ENCODE measurements at regions not wholly inside any gene's neighbourhood (a gene's known extent, or its start where the extent isn't known, plus 50 kb on each side); places are given as distances from the start of the nearest gene placed in this dataset.

DNA sequence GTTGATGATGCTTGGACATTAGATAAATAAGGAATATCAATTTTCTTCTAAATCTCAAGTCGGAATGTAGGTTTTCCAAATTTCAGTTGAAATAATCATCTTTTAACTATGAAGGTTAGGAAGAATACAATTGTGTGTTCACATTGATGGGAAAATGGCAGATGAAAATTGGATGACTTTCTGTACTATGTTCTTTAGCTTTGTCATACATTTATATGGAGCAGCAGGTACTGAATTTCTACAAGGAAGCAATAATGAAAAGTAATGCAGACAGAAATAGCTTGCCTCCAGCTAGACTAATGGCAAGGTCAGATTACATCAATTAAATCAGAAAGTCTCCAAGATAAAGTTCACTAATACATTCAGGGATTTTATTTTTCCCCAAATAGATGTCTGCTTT, 1423.7 kb upstream of the PCDH20 start:
- TF ChIP-seq, protein P1, sequence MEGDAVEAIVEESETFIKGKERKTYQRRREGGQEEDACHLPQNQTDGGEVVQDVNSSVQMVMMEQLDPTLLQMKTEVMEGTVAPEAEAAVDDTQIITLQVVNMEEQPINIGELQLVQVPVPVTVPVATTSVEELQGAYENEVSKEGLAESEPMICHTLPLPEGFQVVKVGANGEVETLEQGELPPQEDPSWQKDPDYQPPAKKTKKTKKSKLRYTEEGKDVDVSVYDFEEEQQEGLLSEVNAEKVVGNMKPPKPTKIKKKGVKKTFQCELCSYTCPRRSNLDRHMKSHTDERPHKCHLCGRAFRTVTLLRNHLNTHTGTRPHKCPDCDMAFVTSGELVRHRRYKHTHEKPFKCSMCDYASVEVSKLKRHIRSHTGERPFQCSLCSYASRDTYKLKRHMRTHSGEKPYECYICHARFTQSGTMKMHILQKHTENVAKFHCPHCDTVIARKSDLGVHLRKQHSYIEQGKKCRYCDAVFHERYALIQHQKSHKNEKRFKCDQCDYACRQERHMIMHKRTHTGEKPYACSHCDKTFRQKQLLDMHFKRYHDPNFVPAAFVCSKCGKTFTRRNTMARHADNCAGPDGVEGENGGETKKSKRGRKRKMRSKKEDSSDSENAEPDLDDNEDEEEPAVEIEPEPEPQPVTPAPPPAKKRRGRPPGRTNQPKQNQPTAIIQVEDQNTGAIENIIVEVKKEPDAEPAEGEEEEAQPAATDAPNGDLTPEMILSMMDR (conservative IDR thresholded peaks at IDR 0.05), result no peak
- H3K27ac ChIP-seq, result no peak overlapping the region

DNA sequence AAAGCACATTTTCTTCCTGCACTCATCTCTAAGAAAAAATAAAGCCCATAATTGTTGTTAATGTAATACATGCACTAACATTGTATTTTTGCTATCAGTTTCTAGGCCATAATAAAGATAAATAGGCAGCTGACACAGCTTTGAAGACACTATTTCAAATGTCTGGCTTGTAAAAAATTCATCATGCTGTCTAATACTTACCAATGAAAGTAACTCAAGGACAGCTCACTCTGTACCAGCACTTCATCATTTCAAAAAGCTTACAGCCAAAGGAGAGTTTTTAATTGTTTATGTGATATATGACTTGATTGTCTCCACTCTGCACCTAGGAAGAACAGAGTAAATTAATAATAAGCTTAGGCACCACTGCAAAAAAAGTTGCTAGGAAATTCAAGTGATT, 1423.3 kb upstream of the PCDH20 start:
- TF ChIP-seq, protein P1 (conservative IDR thresholded peaks at IDR 0.05), result no peak
- no peak overlapping the region for H3K27ac ChIP-seq

DNA sequence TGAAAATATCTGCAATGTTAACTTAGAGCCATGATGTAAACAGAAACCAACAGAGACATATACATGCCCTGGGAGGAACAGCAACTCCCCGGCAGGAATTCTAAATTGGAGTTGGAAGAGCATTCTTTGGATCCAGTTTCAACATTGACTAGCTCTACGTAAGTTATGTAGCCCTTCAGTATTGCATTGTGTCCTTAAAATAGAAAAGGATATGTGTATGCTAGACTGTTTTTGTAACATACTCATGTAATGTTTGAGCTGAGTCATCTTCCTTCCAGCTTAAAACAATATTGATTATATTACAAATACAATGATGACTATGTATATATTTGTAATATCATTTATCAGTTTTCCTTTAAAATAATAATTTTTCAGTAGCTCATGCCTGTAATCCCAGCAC, 1422.2 kb upstream of the PCDH20 start:
- TF ChIP-seq, protein P1 (conservative IDR thresholded peaks at IDR 0.05), result no peak
- H3K27ac ChIP-seq, result no peak overlapping the region

DNA sequence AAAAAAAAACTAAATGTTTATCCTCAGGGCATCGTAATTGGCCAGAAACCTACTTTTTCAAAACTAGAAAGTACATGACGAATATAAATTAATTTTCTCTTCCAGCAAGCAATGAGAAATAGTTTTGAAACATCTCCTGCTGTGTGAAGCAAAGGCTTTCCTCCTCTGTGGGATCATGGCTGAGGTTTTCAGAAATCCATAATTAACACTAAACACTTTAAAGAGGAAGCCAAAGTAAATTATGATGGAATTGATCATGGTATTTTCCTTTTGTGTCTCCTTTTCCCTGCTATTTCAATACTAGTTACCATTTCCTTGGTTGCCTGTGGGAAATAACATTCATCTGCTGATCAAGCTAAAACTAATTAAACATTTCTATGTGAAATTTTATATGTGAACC, 1413.8 kb upstream of the PCDH20 start:
- TF ChIP-seq, protein P1 (conservative IDR thresholded peaks at IDR 0.05), result no peak
- no peak overlapping the region for H3K27ac ChIP-seq

DNA sequence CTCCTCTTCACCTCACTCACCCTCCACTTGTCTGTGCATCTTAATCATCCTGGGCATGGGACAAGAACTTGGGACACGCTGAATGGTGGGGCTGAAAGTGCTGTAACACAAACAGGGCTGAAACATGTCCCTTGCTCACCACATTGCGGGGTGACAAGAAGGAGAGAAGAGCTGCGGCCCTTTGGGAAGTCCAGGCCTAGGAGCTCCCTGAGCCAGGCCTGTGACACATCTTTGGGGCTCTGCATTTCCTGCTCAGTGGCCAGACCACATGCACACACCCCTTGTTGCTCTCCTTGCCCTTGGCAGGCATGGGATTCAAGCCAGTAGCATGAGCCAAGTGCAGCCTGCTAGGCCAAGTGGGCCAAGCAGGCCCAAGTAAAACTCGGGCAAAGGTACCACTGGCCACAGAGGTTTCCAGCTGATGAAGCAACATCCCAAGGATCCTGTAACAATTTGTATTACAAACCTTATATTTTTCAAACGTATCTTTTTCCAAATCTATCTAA, 1384.3 kb upstream of the PCDH20 start:
- TF ChIP-seq, protein P1 (conservative IDR thresholded peaks at IDR 0.05), result no peak

DNA sequence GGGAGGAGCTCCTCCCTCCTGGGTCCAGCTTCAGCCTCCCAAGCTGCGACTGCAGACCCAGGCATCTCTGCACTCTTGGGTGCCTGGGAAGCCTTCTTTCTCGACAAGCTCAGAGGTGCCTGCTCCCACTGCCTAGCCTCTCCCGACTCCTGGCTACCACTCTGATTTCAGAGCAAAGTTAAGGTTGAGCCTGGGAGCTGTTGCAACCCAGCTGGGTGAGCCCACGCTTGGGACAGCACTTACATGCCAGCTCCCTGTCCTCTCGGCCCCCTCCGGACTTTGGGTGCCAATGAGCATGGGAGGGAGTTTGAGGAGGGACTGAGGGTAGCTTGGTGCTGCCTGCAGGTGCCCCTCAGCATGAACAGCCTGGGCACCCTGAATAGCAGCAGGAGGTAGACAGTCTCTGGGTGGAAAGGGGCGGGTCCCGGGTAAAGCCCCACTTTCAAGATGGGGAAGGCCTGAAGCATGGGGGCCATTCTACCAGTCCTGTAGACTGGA, 1383.4 kb upstream of the PCDH20 start:
- TF ChIP-seq, protein P1 (conservative IDR thresholded peaks at IDR 0.05), result no peak
- no peak overlapping the region for H3K27ac ChIP-seq

More for the DNA sequence above, 1384.3 kb upstream of the PCDH20 start:
- H3K27ac ChIP-seq, result no peak overlapping the region

DNA sequence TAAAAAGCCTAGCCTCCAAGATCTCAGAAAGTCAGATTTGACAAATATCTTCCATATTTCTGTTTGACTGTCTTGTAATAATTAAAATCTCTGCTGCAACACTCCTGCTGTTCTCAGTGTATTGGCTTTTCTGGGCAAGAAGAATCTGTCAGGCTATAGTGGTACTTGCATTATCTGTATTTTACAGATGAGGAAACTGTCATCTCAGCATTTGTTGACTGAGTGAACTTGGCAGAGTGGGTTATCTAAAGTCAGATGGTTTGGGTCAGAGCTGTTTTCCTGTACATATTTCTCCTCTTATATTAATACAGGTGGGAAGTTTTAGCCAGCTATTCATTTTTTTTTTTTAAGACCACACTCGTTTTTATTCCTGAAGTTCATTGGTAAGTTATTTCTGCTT, 1378.2 kb upstream of the PCDH20 start:
- no peak overlapping the region for H3K27ac ChIP-seq

More for the DNA sequence above, 1378.2 kb upstream of the PCDH20 start:
- TF ChIP-seq, protein P1 (conservative IDR thresholded peaks at IDR 0.05), result no peak
